Fibroblast of lung (primary cell): ENCODE measurements at regions not wholly inside any gene's neighbourhood (a gene's known extent, or its start where the extent isn't known, plus 50 kb on each side); places are given as distances from the start of the nearest gene placed in this dataset.

ENCODE experiments used
- DNase-seq, 2 donors: peaks; one replicate each; pipeline versions ENCODE4 v3.0.0 to v3.0.0-alpha.2; 2010; ENCODE audit warnings: low read depth in 2 of 2
- H2AFZ ChIP-seq: 2 replicates; pipeline ENCODE4 v1.5.1; 2012; ENCODE audit warnings: low read length, control low read depth, inconsistent platforms
- H3K27ac ChIP-seq: 2 replicates; pipeline ENCODE4 v1.5.1; 2011; ENCODE audit warnings: low read length, control low read depth; ENCODE audit not compliant: insufficient read depth
- H3K27me3 ChIP-seq: 2 replicates; pipeline ENCODE4 v1.5.1; 2011; ENCODE audit warnings: mild to moderate bottlenecking, low read length; ENCODE audit not compliant: control insufficient read depth, insufficient read depth
- H3K36me3 ChIP-seq: 2 replicates; pipeline ENCODE4 v1.5.1; 2011; ENCODE audit warnings: low read length; ENCODE audit not compliant: control insufficient read depth, insufficient read depth
- H3K4me1 ChIP-seq: 2 replicates; pipeline ENCODE4 v1.5.1; 2011; ENCODE audit warnings: low read length; ENCODE audit not compliant: control insufficient read depth, insufficient read depth; ENCODE audit errors: extremely low read depth
- H3K4me2 ChIP-seq: 2 replicates; pipeline ENCODE4 v1.5.1; 2011; ENCODE audit warnings: low read length, control low read depth; ENCODE audit not compliant: insufficient read depth; ENCODE audit errors: extremely low read depth
- H3K4me3 ChIP-seq, 4 experiments: fragments of 200-600 bp in 1 of 4; sonication (generic) in 1 of 4; replicated peaks in 1 of 4; 2 replicates each; pipeline ENCODE4 v1.5.1; 2011 to 2016; ENCODE audit warnings: low read length in 4 of 4, low read depth in 3 of 4, mild to moderate bottlenecking in 3 of 4, control low read depth in 2 of 4, inconsistent platforms in 1 of 4, mixed read lengths in 1 of 4; ENCODE audit not compliant: insufficient read depth in 1 of 4; ENCODE audit errors: control extremely low read depth in 1 of 4
- H3K79me2 ChIP-seq: 2 replicates; pipeline ENCODE4 v1.5.1; 2012; ENCODE audit warnings: mild to moderate bottlenecking, low read length, inconsistent platforms; ENCODE audit not compliant: control insufficient read depth, insufficient read depth
- H3K9ac ChIP-seq: 2 replicates; pipeline ENCODE4 v1.5.1; 2011; ENCODE audit warnings: mild to moderate bottlenecking, low read length, control low read depth; ENCODE audit not compliant: insufficient read depth
- H3K9me3 ChIP-seq: 2 replicates; pipeline ENCODE4 v1.5.1; 2012; ENCODE audit warnings: low read depth, low read length; ENCODE audit not compliant: control insufficient read depth, insufficient read depth
- H4K20me1 ChIP-seq: 2 replicates; pipeline ENCODE4 v1.5.1; 2011; ENCODE audit warnings: low read length; ENCODE audit not compliant: control insufficient read depth, insufficient read depth; ENCODE audit errors: extremely low read depth
- CTCF ChIP-seq, 2 donors: IDR thresholded peaks in 1 of 2; conservative IDR thresholded peaks in 1 of 2; 1 replicate in 1 of 2; 2 replicates in 1 of 2; pipeline ENCODE4 v1.5.1; 2011 to 2012; ENCODE audit warnings: low read length in 2 of 2, control low read depth in 1 of 2, inconsistent platforms in 1 of 2, low read depth in 1 of 2, mild to moderate bottlenecking in 1 of 2
- EZH2 ChIP-seq: IDR thresholded peaks from 2 replicates; pipeline ENCODE4 v1.5.1; 2012; ENCODE audit warnings: low read length, control low read depth, mild to moderate bottlenecking; ENCODE audit errors: missing control alignments

GRCh38 chr2:167478196-167478595 is 589.9 kb downstream of the XIRP2 start:
- Histone ChIP-seq H2AFZ (no peak overlapping the region), H3K9ac (no peak overlapping the region), H4K20me1 (no peaks in the 10 kb centered on the region), H3K36me3 (no peaks in the 10 kb centered on the region), H3K79me2 (no peaks in the 10 kb centered on the region), H3K27ac (no peak overlapping the region), H3K4me2 (no peak overlapping the region), H3K9me3 (no peaks in the 10 kb centered on the region), H3K4me1 (no peaks in the 10 kb centered on the region), H3K4me3 (no peak overlapping the region), H3K27me3 (no peaks in the 10 kb centered on the region)
- DNase-seq, result no peak
- TF ChIP-seq CTCF (conservative IDR thresholded peaks at IDR 0.05 in 1 of 2, IDR thresholded peaks at IDR 0.05 in 1 of 2; ENCODE audit: low read depth in 1 of 2, low read length in 2 of 2) (no peak), EZH2 (no peak)

GRCh38 chr2:167475791-167476190 is 587.5 kb downstream of the XIRP2 start:
- no peaks in the 10 kb centered on the region for H3K27me3 ChIP-seq
- no peak overlapping the region for H3K9ac ChIP-seq
- no peak for TF ChIP-seq CTCF (conservative IDR thresholded peaks at IDR 0.05 in 1 of 2, IDR thresholded peaks at IDR 0.05 in 1 of 2; ENCODE audit: low read depth in 1 of 2, low read length in 2 of 2)
- H4K20me1 ChIP-seq, result no peaks in the 10 kb centered on the region
- DNase-seq, result no peak
- no peak overlapping the region for H3K27ac ChIP-seq
- no peak overlapping the region for H2AFZ ChIP-seq
- H3K9me3 ChIP-seq, result no peaks in the 10 kb centered on the region
- H3K4me3 ChIP-seq, result no peak overlapping the region
- no peaks in the 10 kb centered on the region for H3K79me2 ChIP-seq
- no peaks in the 10 kb centered on the region for H3K4me1 ChIP-seq
- no peaks in the 10 kb centered on the region for H3K36me3 ChIP-seq
- H3K4me2 ChIP-seq, result no peak overlapping the region

GRCh38 chr2:167471734-167472133 is 583.5 kb downstream of the XIRP2 start:
- Histone ChIP-seq H3K4me1 (no peaks in the 10 kb centered on the region), H3K9ac (no peak overlapping the region), H2AFZ (no peak overlapping the region), H3K4me2 (no peak overlapping the region), H3K27me3 (no peaks in the 10 kb centered on the region), H3K9me3 (no peaks in the 10 kb centered on the region), H3K4me3 (no peak overlapping the region), H3K27ac (no peak overlapping the region), H4K20me1 (no peaks in the 10 kb centered on the region), H3K79me2 (no peaks in the 10 kb centered on the region), H3K36me3 (no peaks in the 10 kb centered on the region)
- DNase-seq, result no peak
- TF ChIP-seq EZH2 (no peak), CTCF (conservative IDR thresholded peaks at IDR 0.05 in 1 of 2, IDR thresholded peaks at IDR 0.05 in 1 of 2; ENCODE audit: low read depth in 1 of 2, low read length in 2 of 2) (no peak)
